ENCODE measurements at regions not wholly inside any gene's neighbourhood (a gene's known extent, or its start where the extent isn't known, plus 50 kb on each side); places are given as distances from the start of the nearest gene placed in this dataset.

DNA sequence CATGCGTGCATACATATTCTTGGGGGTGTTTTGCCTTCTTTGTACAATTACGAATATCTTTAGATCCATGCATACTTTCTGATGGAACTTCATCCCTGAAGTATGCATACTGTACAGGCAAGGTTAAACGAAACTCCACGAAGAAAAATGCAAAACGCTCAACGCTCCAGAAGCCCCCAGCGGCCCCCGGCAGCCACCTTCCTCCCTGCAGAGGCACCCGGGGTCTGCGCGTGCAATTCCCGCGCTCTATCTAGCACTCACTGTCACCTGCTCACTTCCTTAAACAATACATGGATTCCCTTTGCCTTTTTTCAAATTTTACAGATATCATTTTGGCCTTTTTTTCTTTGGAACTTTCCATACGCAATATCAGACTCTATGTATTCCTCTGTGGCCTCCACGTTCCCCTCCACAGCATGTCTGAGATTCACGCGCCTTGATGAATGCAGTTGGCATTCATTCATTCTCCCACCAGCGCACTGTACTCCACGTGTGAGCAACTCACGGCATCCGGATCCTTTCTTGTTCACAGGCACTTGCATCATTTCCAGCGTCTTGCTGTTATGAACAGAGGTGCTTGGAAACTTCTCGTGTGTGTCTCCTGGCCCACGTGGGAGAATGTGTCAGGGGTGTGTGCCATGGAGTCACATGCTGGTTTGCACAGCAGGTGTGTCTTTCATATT is 214.3 kb downstream of the CTTN start:
- DNase-seq = no peak
- WGBS, 2 donors = 83 to 86% methylated on average over 24 of the region's 24 CpGs

DNA sequence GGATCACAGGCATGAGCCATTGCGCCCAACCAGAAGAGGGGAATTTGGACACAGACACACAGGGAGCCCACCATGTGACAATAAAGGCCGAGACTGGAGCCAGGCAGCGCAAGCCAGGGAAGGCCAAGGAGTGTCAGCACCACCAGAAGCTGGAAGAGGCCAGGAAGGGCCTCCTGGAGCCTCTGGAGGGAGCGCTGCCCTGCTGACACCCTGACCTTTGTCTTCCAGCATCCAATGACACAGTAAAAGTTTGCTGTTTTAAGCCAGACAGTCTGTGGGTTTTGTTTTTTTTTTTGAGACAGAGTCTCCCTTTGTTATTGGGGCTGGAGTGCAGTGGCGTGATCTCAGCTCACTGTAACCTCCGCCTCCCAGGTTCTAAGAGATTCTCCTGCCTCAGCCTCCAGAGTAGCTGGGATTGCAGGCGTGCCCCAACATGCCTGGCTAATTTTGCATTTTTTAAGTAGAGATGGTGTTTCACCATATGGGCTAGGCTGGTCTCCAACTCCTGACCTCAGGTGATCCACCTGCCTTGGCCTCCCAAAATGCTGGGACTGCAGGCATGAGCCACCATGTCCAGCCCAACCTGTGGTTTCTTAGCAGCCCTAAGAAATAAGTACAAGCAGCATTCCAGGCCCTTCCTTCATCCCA is 215.8 kb downstream of the CTTN start:
- H3K4me3 ChIP-seq = no peak overlapping the region
- H3K27ac ChIP-seq (ENCODE audit: low read depth in 1 of 2, low read length in 1 of 2) = no peak overlapping the region
- ATAC-seq (ENCODE audit: insufficient read depth, low FRiP score) (no peak), DNase-seq (no peak)
- TF ChIP-seq, protein P1, sequence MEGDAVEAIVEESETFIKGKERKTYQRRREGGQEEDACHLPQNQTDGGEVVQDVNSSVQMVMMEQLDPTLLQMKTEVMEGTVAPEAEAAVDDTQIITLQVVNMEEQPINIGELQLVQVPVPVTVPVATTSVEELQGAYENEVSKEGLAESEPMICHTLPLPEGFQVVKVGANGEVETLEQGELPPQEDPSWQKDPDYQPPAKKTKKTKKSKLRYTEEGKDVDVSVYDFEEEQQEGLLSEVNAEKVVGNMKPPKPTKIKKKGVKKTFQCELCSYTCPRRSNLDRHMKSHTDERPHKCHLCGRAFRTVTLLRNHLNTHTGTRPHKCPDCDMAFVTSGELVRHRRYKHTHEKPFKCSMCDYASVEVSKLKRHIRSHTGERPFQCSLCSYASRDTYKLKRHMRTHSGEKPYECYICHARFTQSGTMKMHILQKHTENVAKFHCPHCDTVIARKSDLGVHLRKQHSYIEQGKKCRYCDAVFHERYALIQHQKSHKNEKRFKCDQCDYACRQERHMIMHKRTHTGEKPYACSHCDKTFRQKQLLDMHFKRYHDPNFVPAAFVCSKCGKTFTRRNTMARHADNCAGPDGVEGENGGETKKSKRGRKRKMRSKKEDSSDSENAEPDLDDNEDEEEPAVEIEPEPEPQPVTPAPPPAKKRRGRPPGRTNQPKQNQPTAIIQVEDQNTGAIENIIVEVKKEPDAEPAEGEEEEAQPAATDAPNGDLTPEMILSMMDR (IDR thresholded peaks at IDR 0.05; ENCODE audit: control extremely low read depth, extremely low read depth) = no peak
- WGBS, 2 donors = 94% methylated on average over 7 of the region's 7 CpGs
- H3K9ac ChIP-seq (ENCODE audit: insufficient read depth in 1 of 2, low read length in 2 of 2) = no peak overlapping the region
- H3K27me3 ChIP-seq (ENCODE audit: control insufficient read depth in 3 of 3, insufficient read depth in 3 of 3, low read length in 2 of 3) = no peaks in the 10 kb centered on the region
- peaks cover 0 to 21% (median 0%) of the 10 kb centered on the region in 4 donors for H3K9me3 ChIP-seq (ENCODE audit: control insufficient read depth in 4 of 4, insufficient read depth in 3 of 4, low read length in 3 of 4)
- H3K4me1 ChIP-seq (ENCODE audit: control insufficient read depth in 5 of 5, insufficient read depth in 5 of 5, low read length in 5 of 5) = peaks cover 0 to 16% (median 6%) of the 10 kb centered on the region in 5 donors
- no peaks in the 10 kb centered on the region for H3K36me3 ChIP-seq (ENCODE audit: control insufficient read depth in 4 of 4, insufficient read depth in 4 of 4, low read length in 4 of 4)

More for the DNA sequence above, 214.3 kb downstream of the CTTN start:
- H3K9me3 ChIP-seq (ENCODE audit: control insufficient read depth in 4 of 4, insufficient read depth in 3 of 4, low read length in 3 of 4) = peaks cover 0 to 21% (median 0%) of the 10 kb centered on the region in 4 donors
- no peaks in the 10 kb centered on the region for H3K36me3 ChIP-seq (ENCODE audit: control insufficient read depth in 4 of 4, insufficient read depth in 4 of 4, low read length in 4 of 4)
- ATAC-seq (ENCODE audit: insufficient read depth, low FRiP score) = no peak
- no peak overlapping the region for H3K4me3 ChIP-seq
- no peaks in the 10 kb centered on the region for H3K27me3 ChIP-seq (ENCODE audit: control insufficient read depth in 3 of 3, insufficient read depth in 3 of 3, low read length in 2 of 3)
- TF ChIP-seq, protein P1 (IDR thresholded peaks at IDR 0.05; ENCODE audit: control extremely low read depth, extremely low read depth) = no peak
- H3K27ac ChIP-seq (ENCODE audit: low read depth in 1 of 2, low read length in 1 of 2) = no peak overlapping the region
- H3K9ac ChIP-seq (ENCODE audit: insufficient read depth in 1 of 2, low read length in 2 of 2) = no peak overlapping the region
- peaks cover 0 to 23% (median 9%) of the 10 kb centered on the region in 5 donors for H3K4me1 ChIP-seq (ENCODE audit: control insufficient read depth in 5 of 5, insufficient read depth in 5 of 5, low read length in 5 of 5)

DNA sequence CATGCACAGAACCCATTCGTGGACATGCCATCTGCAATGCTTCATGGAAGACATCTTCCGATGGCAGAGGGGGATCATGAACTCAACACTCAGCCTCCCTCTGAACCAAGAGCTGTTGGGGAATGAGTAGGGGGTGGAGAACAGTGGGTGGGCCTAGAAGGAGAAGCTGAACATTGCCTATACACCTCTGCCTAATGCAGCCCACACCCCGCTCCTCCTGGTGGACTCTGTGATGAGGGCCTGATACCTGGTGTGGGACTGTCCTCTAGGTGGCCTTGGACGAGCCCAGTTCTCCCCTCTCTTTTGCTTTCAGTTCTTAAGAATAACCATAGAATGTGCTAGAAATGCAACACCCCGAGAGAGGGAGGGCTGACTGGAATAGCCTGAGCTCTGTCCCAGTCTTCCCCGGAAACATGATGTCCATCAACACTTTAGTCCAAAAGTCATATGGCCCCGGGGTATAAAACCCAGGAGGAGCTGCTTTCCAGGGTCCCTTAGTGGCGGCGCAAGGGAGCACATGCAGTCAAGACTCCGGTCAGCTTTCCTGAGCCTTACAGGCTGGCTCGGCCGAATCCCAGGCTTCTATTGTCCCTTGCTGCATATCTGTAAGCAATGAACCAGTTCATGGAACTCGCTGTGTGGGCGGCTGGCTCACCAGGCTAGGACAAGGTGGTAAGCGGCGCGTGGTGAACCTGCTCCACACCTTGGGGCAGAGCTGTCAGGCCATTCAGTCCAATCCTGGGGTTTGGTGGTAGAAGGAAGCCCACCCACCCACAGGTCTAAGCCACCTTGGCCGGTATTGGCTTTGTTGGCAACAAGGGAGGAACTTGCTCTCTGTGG is 216.9 kb downstream of the CTTN start:
- ATAC-seq (ENCODE audit: insufficient read depth, low FRiP score) (no peak), DNase-seq (no peak)
- no peak overlapping the region for H3K9ac ChIP-seq (ENCODE audit: insufficient read depth in 1 of 2, low read length in 2 of 2)
- no peak overlapping the region for H3K4me3 ChIP-seq
- H3K36me3 ChIP-seq (ENCODE audit: control insufficient read depth in 4 of 4, insufficient read depth in 4 of 4, low read length in 4 of 4) = no peaks in the 10 kb centered on the region
- H3K9me3 ChIP-seq (ENCODE audit: control insufficient read depth in 4 of 4, insufficient read depth in 3 of 4, low read length in 3 of 4) = peaks cover 0 to 21% (median 0%) of the 10 kb centered on the region in 4 donors
- 94 to 95% methylated on average over 18 of the region's 18 CpGs for WGBS, 2 donors
- H3K27me3 ChIP-seq (ENCODE audit: control insufficient read depth in 3 of 3, insufficient read depth in 3 of 3, low read length in 2 of 3) = no peaks in the 10 kb centered on the region
- H3K27ac ChIP-seq (ENCODE audit: low read depth in 1 of 2, low read length in 1 of 2) = no peak overlapping the region
- H3K4me1 ChIP-seq (ENCODE audit: control insufficient read depth in 5 of 5, insufficient read depth in 5 of 5, low read length in 5 of 5) = peaks cover 0 to 12% (median 4%) of the 10 kb centered on the region in 5 donors
- TF ChIP-seq, protein P1 (IDR thresholded peaks at IDR 0.05; ENCODE audit: control extremely low read depth, extremely low read depth) = no peak

Measured in lung (tissue), 11 donors.